HG03521 (cell line): ENCODE measurements at regions not wholly inside any gene's neighbourhood (a gene's known extent, or its start where the extent isn't known, plus 50 kb on each side); places are given as distances from the start of the nearest gene placed in this dataset.

Source experiments
- ATAC-seq: cut with Tn5 transposase; IDR thresholded peaks from one replicate; pipeline ENCODE4 v1.9.1; 2021; ENCODE audit warnings: mild to moderate bottlenecking, moderate library complexity; ENCODE audit not compliant: unreplicated experiment

- no peak for ATAC-seq
Measured at GRCh38 chr2:146038014-146038413, 1518.1 kb upstream of the ZEB2 start.

GRCh38 chr2:146037334-146037870 lies 1517.5 kb upstream of the ZEB2 start:
- no peak for ATAC-seq

GRCh38 chr2:146031158-146031557 lies 1511.2 kb upstream of the ZEB2 start:
- no peak for ATAC-seq

GRCh38 chr2:146027156-146027555 lies 1507.2 kb upstream of the ZEB2 start:
- no peak for ATAC-seq

DNA sequence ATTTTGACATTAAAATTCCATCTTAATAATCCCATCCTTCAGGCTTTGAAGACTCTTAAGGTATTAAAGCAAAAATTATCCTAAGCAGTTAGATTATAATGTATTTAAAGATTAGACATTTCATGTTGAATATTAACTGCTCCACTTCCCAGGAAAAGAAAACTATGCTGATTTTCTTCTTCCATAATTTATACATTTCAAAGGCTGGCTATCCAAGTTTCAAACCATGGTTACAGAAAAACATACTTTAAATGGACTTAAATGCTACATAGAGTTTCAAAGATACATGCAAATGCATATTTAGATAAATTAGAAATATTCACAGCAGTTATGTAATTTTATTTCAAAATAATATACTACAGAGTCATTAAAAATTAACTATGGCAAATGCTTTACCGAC lies 1505.6 kb upstream of the ZEB2 start:
- no peak for ATAC-seq

DNA sequence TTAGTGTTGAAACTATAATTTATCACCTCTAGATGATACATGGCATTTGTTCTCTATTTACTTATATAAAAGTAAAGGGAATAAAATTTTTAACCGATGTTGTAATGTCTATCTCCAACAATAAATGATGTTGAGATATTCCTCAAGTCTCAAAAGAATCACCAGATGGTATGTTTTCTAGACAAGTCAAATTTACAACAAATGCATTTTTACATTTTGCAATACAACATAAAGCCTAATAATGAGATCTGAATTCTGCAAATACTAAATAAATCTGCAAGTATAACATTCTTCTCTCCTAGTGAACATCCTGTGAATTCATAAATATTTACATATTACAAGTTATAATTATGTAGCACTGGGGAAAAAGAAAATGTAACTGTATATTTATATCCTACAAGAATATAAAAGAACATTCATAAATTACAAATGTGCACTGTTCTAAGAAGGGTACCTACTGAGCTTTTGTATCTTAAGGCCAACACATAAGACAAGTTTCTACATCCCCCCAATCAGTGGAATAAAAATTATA lies 1504.4 kb upstream of the ZEB2 start:
- no peak for ATAC-seq

DNA sequence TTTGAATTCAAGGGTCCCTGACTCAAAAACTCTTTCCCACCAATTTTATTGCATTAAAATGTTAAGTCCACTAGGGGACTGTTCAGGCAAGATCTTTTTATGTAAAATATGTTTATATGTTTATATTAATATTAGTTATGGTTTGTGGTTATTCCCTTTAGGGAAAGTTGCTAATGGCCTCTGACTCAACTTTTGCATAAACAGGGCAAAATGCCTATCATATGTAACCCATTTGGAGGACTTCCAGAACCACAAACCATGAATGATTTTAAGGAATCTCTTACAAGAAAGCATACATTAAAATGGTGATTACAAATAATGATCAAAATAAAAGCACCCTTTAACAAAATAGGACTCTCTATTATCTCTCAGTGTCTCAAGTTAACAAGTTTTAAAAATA lies 1484.5 kb upstream of the ZEB2 start:
- ATAC-seq, result no peak

DNA sequence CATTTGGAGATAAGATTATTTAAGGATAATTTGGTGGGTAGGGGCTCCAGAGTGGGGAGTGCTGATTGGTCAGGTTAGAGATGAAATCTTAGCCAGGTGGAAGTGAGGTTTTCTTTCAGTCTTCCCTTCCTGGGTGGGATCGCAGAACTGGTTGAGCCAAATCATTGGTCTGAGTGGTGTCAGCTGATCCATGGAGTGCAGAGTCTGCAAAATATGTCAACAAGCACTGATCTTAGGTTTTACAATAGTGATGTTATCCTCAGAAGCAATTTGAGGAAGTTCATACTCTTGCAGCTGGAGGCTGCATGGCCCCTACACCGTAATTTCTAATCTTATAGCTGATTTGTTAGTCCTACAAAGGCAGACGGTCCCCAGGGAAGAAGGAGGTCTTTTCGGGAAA lies 1483.4 kb upstream of the ZEB2 start:
- no peak for ATAC-seq

- no peak for ATAC-seq
Measured at GRCh38 chr2:145994910-145995309, 1475.0 kb upstream of the ZEB2 start.

GRCh38 chr2:145992572-145992971 lies 1472.7 kb upstream of the ZEB2 start:
- no peak for ATAC-seq

GRCh38 chr2:145987793-145988192 lies 1467.9 kb upstream of the ZEB2 start:
- ATAC-seq, result no peak

GRCh38 chr2:145985517-145985916 lies 1465.6 kb upstream of the ZEB2 start:
- no peak for ATAC-seq

DNA sequence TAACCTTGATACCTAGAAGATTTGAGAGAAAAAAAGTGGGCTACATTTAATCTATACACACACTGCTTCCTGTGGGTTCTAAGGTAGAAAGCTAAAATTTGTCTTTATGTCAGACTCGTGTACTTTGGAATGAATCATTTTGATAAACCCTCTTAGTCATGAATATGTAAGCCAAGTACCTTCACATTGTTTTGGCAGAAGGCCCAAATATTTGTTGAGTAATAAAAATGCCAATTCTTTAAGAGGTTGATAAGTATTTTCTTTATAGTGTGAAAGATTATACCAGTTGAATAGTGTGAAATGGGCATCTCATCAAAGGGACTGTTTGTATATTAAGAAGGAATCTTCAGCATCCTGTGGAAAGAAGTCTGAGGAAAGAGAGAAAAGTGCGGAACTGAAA lies 1464.7 kb upstream of the ZEB2 start:
- no peak for ATAC-seq

- ATAC-seq, result no peak
Measured at GRCh38 chr2:145980318-145980717, 1460.4 kb upstream of the ZEB2 start.

- no peak for ATAC-seq
Measured at GRCh38 chr2:145975406-145975805, 1455.5 kb upstream of the ZEB2 start.

GRCh38 chr2:145961846-145962245 lies 1441.9 kb upstream of the ZEB2 start:
- no peak for ATAC-seq

GRCh38 chr2:145960479-145961163 lies 1440.7 kb upstream of the ZEB2 start:
- no peak for ATAC-seq

DNA sequence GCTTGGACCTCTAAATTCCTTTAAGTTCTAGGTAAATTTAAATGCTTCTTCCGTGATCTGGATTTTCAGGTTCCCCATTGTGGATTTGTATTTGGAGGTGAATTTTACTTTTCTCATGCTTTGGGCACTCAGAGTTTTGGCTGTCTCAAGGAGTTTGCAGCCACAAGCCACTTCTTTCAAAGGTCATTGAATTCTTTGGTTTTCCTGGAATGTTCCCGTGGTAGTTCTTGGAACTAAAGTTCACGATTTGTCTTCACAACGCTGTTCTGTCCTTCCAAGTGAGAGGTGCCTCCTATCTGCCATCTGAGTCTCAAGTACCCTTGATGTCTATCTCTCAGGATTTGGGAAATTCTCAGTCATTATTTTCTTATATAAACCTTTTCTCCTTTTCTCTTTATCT lies 1438.7 kb upstream of the ZEB2 start:
- ATAC-seq, result no peak

GRCh38 chr2:145957929-145958328 lies 1438.0 kb upstream of the ZEB2 start:
- no peak for ATAC-seq

GRCh38 chr2:145939949-145940348 lies 1420.0 kb upstream of the ZEB2 start:
- no peak for ATAC-seq

DNA sequence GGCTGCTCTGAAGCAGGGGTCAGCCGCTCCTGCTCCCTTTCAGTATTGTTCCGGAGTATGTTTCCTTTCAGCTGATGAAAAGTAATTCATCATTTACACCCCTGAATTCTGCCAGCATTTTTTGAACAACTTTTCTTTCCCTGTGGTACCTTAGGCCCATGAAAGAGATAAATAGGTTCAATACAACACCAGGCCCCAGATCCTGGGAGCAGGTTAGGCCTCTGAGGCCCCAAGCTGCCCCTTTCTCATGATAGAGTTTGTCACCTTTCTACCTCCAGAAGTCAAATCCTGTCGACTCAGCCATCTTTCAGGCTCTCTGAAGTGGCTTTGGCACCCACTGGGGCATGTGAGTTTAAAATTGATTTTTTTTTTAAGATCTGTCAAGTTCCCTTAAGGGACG lies 1415.1 kb upstream of the ZEB2 start:
- ATAC-seq, result no peak

- ATAC-seq, result no peak
Measured at GRCh38 chr2:145931781-145932395, 1412.0 kb upstream of the ZEB2 start.
